Left lung (tissue), 4 donors: ENCODE measurements at regions not wholly inside any gene's neighbourhood (a gene's known extent, or its start where the extent isn't known, plus 50 kb on each side); places are given as distances from the start of the nearest gene placed in this dataset.

Source experiments
- ATAC-seq: fragments of 200-7000 bp; cut with Tn5 transposase; one replicate; pipeline ENCODE4 v1.9.1; 2020; ENCODE audit warnings: moderate library complexity
- DNase-seq, 4 donors: peaks; one replicate each; pipeline ENCODE4 v3.0.0-alpha.2; 2013 to 2020
- H3K27ac ChIP-seq, 2 donors: fragments of 200-600 bp; sonication (generic) in 1 of 2; one replicate each; pipeline versions ENCODE4 v1.5.0 to v1.8.0; 2020 to 2021
- H3K27me3 ChIP-seq, 2 donors: fragments of 200-600 bp; sonication (generic) in 1 of 2; one replicate each; pipeline versions ENCODE4 v1.5.0 to v1.8.0; 2020 to 2021
- H3K36me3 ChIP-seq, 2 donors: fragments of 200-600 bp; sonication (generic) in 1 of 2; one replicate each; pipeline versions ENCODE4 v1.5.0 to v1.8.0; 2020 to 2021
- H3K4me1 ChIP-seq, 2 donors: fragments of 200-600 bp; one replicate each; pipeline ENCODE4 v1.8.0; 2021
- H3K4me3 ChIP-seq, 2 donors: fragments of 200-600 bp; sonication (generic) in 1 of 2; one replicate each; pipeline versions ENCODE4 v1.5.0 to v1.8.0; 2020 to 2021; ENCODE audit warnings: mild to moderate bottlenecking in 1 of 2
- H3K9me3 ChIP-seq, 2 donors: fragments of 200-600 bp; sonication (generic) in 1 of 2; one replicate each; pipeline versions ENCODE4 v1.5.0 to v1.8.0; 2020 to 2021
- intact Hi-C, 2 donors: fragments of 100-400 bp; cut with DNase I; formaldehyde crosslinking; loops; one replicate each; pipeline versions ENCODE4 v1.11.2 to v1.14.2; 2022
- TF ChIP-seq, protein P1 (sequence below), 2 donors: fragments of 200-600 bp; sonication (generic) in 1 of 2; IDR thresholded peaks; one replicate each; pipeline versions ENCODE4 v1.5.0 to v1.8.0; 2021; ENCODE audit warnings: antibody characterized with exemption in 2 of 2
- donor health status: DM: no; HTN: yes; CAD: no.
- donor health status: DM: no; HTN: no; CAD: no.

DNA sequence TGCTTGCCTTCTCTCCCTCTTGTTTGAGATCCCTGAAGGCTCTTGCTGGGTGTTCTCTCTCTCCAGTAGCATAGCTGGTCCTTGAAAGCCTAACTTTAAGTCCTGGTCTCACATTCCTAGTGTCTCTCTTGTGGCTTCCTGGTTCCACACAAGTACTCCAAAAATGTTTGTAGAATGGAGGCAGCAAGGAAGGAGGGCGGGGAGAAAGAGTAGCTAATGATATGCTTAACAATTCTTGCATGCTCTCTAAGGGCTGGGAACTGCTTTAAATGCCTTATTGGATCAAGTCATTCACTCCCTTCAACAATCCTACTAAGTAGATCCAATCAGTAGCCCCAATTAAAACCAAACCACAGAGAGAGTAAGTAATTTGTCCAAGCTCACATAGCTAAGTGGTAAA is 357.3 kb downstream of the KLF5 start:
- H3K27me3 ChIP-seq: no peaks in the 10 kb centered on the region
- no peaks in the 10 kb centered on the region for H3K36me3 ChIP-seq
- DNase-seq: no peak
- H3K4me3 ChIP-seq: no peak overlapping the region
- ATAC-seq: peak; percentile 88
- no peaks in the 10 kb centered on the region for H3K9me3 ChIP-seq
- H3K27ac ChIP-seq: no peak overlapping the region
- intact Hi-C loops: no loop called here
- TF ChIP-seq, protein P1, sequence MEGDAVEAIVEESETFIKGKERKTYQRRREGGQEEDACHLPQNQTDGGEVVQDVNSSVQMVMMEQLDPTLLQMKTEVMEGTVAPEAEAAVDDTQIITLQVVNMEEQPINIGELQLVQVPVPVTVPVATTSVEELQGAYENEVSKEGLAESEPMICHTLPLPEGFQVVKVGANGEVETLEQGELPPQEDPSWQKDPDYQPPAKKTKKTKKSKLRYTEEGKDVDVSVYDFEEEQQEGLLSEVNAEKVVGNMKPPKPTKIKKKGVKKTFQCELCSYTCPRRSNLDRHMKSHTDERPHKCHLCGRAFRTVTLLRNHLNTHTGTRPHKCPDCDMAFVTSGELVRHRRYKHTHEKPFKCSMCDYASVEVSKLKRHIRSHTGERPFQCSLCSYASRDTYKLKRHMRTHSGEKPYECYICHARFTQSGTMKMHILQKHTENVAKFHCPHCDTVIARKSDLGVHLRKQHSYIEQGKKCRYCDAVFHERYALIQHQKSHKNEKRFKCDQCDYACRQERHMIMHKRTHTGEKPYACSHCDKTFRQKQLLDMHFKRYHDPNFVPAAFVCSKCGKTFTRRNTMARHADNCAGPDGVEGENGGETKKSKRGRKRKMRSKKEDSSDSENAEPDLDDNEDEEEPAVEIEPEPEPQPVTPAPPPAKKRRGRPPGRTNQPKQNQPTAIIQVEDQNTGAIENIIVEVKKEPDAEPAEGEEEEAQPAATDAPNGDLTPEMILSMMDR (IDR thresholded peaks at IDR 0.05): no peak
- no peaks in the 10 kb centered on the region for H3K4me1 ChIP-seq

DNA sequence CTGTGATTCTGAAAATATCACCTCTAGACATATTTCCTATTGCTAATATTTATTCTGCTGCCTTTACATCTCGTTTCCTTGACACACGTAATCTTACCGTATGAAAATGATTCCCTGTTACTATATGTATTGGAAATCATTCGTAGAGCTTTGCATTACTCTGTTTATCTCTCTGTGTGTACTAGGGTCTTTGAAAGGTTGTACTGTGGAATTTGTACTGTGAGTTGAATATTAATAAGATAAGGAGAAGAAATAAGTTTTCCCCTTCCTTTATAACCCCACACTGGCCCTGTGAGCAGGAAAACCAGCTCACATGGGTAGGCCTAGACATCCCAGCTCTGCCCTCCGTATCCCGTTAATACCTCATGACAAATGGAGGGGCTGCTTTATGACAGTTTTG is 354.9 kb downstream of the KLF5 start:
- H3K36me3 ChIP-seq: no peaks in the 10 kb centered on the region
- H3K4me3 ChIP-seq: no peak overlapping the region
- intact Hi-C loops: no loop called here
- no peak for DNase-seq
- no peaks in the 10 kb centered on the region for H3K27me3 ChIP-seq
- ATAC-seq: no peak
- no peak overlapping the region for H3K27ac ChIP-seq
- no peaks in the 10 kb centered on the region for H3K9me3 ChIP-seq
- H3K4me1 ChIP-seq: no peaks in the 10 kb centered on the region
- TF ChIP-seq, protein P1 (IDR thresholded peaks at IDR 0.05): no peak

DNA sequence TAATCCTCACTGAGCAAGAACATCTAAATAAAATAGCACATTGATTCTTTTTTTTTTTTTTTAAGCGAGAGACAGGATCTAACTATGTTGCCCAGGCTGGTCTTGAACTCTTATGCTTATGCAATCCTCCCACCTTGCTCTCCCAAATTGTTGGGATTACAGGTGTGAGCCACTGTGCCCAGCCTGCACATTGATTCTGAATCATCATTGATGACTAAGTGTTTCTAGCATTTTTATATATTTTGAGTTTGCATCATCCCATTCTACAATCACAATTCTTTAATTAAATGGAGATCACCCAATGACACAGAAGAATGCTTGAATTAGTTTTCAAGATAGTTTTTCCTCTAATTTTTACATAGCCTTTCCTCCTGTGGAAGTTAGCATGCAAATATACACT is 354.1 kb downstream of the KLF5 start:
- Histone ChIP-seq H3K27me3 (no peaks in the 10 kb centered on the region), H3K27ac (no peak overlapping the region), H3K4me1 (no peaks in the 10 kb centered on the region), H3K4me3 (no peak overlapping the region), H3K9me3 (no peaks in the 10 kb centered on the region), H3K36me3 (no peaks in the 10 kb centered on the region)
- intact Hi-C loops: no loop called here
- TF ChIP-seq, protein P1 (IDR thresholded peaks at IDR 0.05): no peak
- DNase-seq: no peak
- ATAC-seq: no peak

DNA sequence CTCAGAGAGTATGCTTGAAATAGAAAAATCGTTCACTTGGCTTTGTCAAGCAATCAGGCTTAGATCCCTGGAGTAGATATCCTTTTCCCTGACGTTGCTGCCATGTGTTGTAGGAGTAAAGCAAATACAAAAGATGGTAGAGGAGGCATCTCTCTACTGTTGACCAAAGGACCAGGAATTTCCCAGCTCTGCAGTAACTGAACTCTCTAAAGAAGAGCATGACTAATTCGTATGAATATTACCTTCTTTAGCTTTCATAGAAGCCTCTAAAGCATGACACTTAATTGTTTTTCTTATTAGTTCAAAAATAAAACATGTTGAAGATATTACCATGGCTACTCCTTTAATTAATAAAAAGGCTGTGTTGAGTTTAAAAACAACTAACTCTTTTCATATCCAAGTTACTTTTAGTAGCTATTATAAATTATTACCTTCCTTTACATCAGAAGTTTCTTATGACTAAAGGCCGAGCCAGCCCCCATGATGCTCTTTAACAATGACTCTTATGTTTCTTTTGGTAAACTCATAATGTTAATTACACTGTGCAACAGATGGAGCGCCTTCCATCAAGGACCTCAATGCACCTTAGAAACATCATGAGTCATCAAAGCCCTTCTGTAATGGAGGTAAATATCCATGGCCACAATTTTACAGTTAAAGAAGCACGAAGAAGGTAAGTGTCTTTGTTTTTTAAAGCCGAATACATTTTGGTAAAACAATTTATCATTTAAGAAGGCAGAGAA is 352.4 kb downstream of the KLF5 start:
- H3K27me3 ChIP-seq: no peaks in the 10 kb centered on the region
- TF ChIP-seq, protein P1 (IDR thresholded peaks at IDR 0.05): no peak
- no peak overlapping the region for H3K27ac ChIP-seq
- no peak overlapping the region for H3K4me3 ChIP-seq
- DNase-seq (no peak), ATAC-seq (no peak)
- no peaks in the 10 kb centered on the region for H3K36me3 ChIP-seq
- intact Hi-C loops: no loop called here
- no peaks in the 10 kb centered on the region for H3K9me3 ChIP-seq
- no peaks in the 10 kb centered on the region for H3K4me1 ChIP-seq

DNA sequence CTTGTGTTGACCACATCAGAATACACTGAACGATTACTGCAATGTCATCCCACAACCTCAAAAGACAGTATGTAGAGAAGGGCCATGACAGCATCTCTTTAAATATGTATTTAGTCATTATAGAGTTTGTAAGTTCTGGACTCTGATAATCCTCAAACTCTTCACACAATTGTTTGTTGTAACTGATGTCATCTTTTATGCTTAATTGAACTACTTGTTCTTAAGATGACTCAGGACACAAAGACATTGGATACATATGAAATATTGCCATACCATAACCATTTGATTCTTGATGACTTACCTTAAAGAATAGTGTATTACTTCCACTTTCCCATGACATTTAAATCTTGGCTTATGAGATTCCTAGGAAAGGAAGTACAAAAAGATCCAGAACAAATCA is 347.6 kb downstream of the KLF5 start:
- H3K36me3 ChIP-seq: no peaks in the 10 kb centered on the region
- intact Hi-C loops: no loop called here
- ATAC-seq: no peak
- no peaks in the 10 kb centered on the region for H3K27me3 ChIP-seq
- no peak overlapping the region for H3K4me3 ChIP-seq
- DNase-seq: no peak
- H3K4me1 ChIP-seq: no peaks in the 10 kb centered on the region
- TF ChIP-seq, protein P1 (IDR thresholded peaks at IDR 0.05): no peak
- H3K27ac ChIP-seq: no peak overlapping the region
- no peaks in the 10 kb centered on the region for H3K9me3 ChIP-seq
